GM23338 (cell line): ENCODE measurements at regions not wholly inside any gene's neighbourhood (a gene's known extent, or its start where the extent isn't known, plus 50 kb on each side); places are given as distances from the start of the nearest gene placed in this dataset.

ENCODE experiments used
- ATAC-seq: fragments of 200-7000 bp; cut with Tn5 transposase; 3 replicates; pipeline ENCODE4 v1.9.1; 2020
- DNase-seq: peaks from one replicate; pipeline ENCODE4 v3.0.0-alpha.2; 2015; ENCODE audit warnings: low spot score
- H2AFZ ChIP-seq: fragments of 200-600 bp; sonication (generic); 2 replicates; pipeline ENCODE4 v1.8.0; 2016; ENCODE audit warnings: antibody characterized with exemption, mild to moderate bottlenecking, moderate library complexity
- H3F3A ChIP-seq: fragments of 200-600 bp; sonication (generic); replicated peaks from 2 replicates; pipeline ENCODE4 v1.8.0; 2017; ENCODE audit warnings: antibody characterized with exemption, mixed run types, low read depth
- H3K27ac ChIP-seq: fragments of 200-600 bp; sonication (generic); 2 replicates; pipeline ENCODE4 v1.6.1; 2016; ENCODE audit warnings: low read depth
- H3K27me3 ChIP-seq: fragments of 200-600 bp; sonication (generic); 2 replicates; pipeline ENCODE4 v1.8.0; 2016; ENCODE audit warnings: mild to moderate bottlenecking, mixed run types, moderate library complexity; ENCODE audit not compliant: insufficient read depth
- H3K36me3 ChIP-seq: fragments of 200-600 bp; sonication (generic); 2 replicates; pipeline ENCODE4 v1.8.0; 2016; ENCODE audit warnings: mild to moderate bottlenecking; ENCODE audit not compliant: insufficient read depth
- H3K4me1 ChIP-seq: fragments of 200-600 bp; sonication (generic); 2 replicates; pipeline ENCODE4 v1.8.0; 2016; ENCODE audit warnings: mild to moderate bottlenecking, moderate library complexity; ENCODE audit not compliant: insufficient read depth
- H3K4me2 ChIP-seq: fragments of 200-600 bp; sonication (generic); 2 replicates; pipeline ENCODE4 v1.7.1; 2017; ENCODE audit warnings: mixed run types
- H3K4me3 ChIP-seq: fragments of 200-600 bp; sonication (generic); 2 replicates; pipeline ENCODE4 v1.6.1; 2016; ENCODE audit warnings: mixed run types
- H3K79me2 ChIP-seq: fragments of 200-600 bp; sonication (generic); replicated peaks from 2 replicates; pipeline ENCODE4 v1.8.0; 2017; ENCODE audit warnings: mild to moderate bottlenecking; ENCODE audit not compliant: insufficient read depth
- H3K9me2 ChIP-seq: fragments of 200-600 bp; sonication (generic); 2 replicates; pipeline ENCODE4 v1.8.0; 2017; ENCODE audit not compliant: insufficient read depth
- H4K20me1 ChIP-seq: fragments of 200-600 bp; sonication (generic); replicated peaks from 2 replicates; pipeline ENCODE4 v1.8.0; 2017; ENCODE audit warnings: mild to moderate bottlenecking; ENCODE audit not compliant: insufficient read depth
- H3K27ac Mint-ChIP-seq: 2 replicates; pipeline ENCODE4 v1.8.0; 2020; ENCODE audit warnings: inconsistent platforms, mild to moderate bottlenecking, moderate library complexity, mixed read lengths
- H3K27me3 Mint-ChIP-seq: 3 replicates; pipeline ENCODE4 v1.8.0; 2022; ENCODE audit warnings: low read depth, mild to moderate bottlenecking, moderate library complexity, mixed read lengths, inconsistent platforms; ENCODE audit not compliant: insufficient read depth, poor library complexity
- H3K36me3 Mint-ChIP-seq: 3 replicates; pipeline ENCODE4 v1.8.0; 2021; ENCODE audit warnings: low read depth, mild to moderate bottlenecking, inconsistent platforms, moderate library complexity, mixed read lengths
- H3K4me1 Mint-ChIP-seq: 3 replicates; pipeline ENCODE4 v1.8.0; 2020; ENCODE audit warnings: mild to moderate bottlenecking, inconsistent platforms, mixed read lengths
- H3K4me3 Mint-ChIP-seq: 3 replicates; pipeline ENCODE4 v1.8.0; 2021; ENCODE audit warnings: moderate library complexity, mild to moderate bottlenecking, inconsistent platforms, mixed read lengths
- H3K9me3 Mint-ChIP-seq: 3 replicates; pipeline ENCODE4 v1.8.0; 2020; ENCODE audit warnings: moderate library complexity, mild to moderate bottlenecking, inconsistent platforms, mixed read lengths
- CREB1 ChIP-seq: fragments of 250-450 bp; sonication (Bioruptor Pico); IDR thresholded peaks from 2 replicates; pipeline ENCODE4 v1.5.0; 2020; ENCODE audit warnings: low read depth, mild to moderate bottlenecking, moderate library complexity
- CTCF ChIP-seq, 2 experiments: fragments of 200-600 bp in 1 of 2; sonication (generic) in 1 of 2; conservative IDR thresholded peaks; 2 replicates each; pipeline versions ENCODE4 v1.5.1 to v1.6.1; 2016 to 2017; ENCODE audit warnings: antibody characterized with exemption in 2 of 2, low read depth in 2 of 2, mild to moderate bottlenecking in 2 of 2, moderate library complexity in 1 of 2
- ETS1 ChIP-seq: IDR thresholded peaks from 2 replicates; pipeline ENCODE4 v1.6.1; 2016; ENCODE audit warnings: antibody characterized with exemption
- EZH2 ChIP-seq: fragments of 200-600 bp; sonication (generic); IDR thresholded peaks from one replicate; pipeline ENCODE4 v1.8.0; 2017; ENCODE audit warnings: antibody characterized with exemption, mild to moderate bottlenecking, low read depth; ENCODE audit not compliant: unreplicated experiment
- EZH2phosphoT487 ChIP-seq: fragments of 200-600 bp; sonication (generic); IDR thresholded peaks from one replicate; pipeline ENCODE4 v1.8.1; 2018; ENCODE audit warnings: antibody characterized with exemption; ENCODE audit not compliant: unreplicated experiment
- NANOG ChIP-seq: IDR thresholded peaks from 2 replicates; pipeline ENCODE4 v1.6.1; 2016; ENCODE audit warnings: antibody characterized with exemption, borderline replicate concordance
- REST ChIP-seq: IDR thresholded peaks from one replicate; pipeline ENCODE4 v1.6.1; 2018; ENCODE audit warnings: antibody characterized with exemption; ENCODE audit not compliant: unreplicated experiment
- STAT1 ChIP-seq: IDR thresholded peaks from one replicate; pipeline ENCODE4 v1.6.1; 2016; ENCODE audit warnings: antibody characterized with exemption; ENCODE audit not compliant: unreplicated experiment
- ZNF331 ChIP-seq: fragments of 250-450 bp; sonication (Bioruptor Pico); IDR thresholded peaks from 2 replicates; pipeline ENCODE4 v1.5.0; 2020; ENCODE audit warnings: low read depth, mild to moderate bottlenecking, moderate library complexity
- TF ChIP-seq, protein P1 (sequence below): fragments of 250-450 bp; sonication (Bioruptor Pico); IDR thresholded peaks from 2 replicates; pipeline ENCODE4 v1.5.0; 2020; ENCODE audit warnings: mild to moderate bottlenecking, moderate library complexity

DNA sequence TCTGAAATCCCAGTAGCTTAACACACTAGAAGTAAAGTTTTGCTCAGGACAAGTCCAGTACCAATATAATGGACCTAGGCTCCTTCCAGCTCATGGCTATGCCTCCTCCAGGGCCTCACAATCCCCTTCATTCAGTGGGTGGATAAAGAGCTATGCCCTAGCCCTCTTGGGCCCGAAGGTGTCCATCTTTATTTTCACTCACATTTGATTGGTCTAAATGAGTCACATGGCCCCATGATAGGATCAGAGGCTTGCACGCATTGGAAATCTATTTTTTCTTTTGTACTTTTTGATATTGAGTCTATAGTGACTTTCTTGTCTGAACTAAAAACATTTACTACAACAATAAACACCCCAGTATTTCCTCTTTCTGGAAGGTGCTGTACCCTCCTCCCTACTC, 202.6 kb upstream of the CTBP2 start:
- ATAC-seq (no peak), DNase-seq (no peak)
- H3K36me3 ChIP-seq = no peaks in the 10 kb centered on the region
- H4K20me1 ChIP-seq = no peaks in the 10 kb centered on the region
- H3K9me3 Mint-ChIP-seq = peaks cover 21% of the 10 kb centered on the region
- peaks cover 6% of the 10 kb centered on the region for H3K36me3 Mint-ChIP-seq
- H3K27me3 ChIP-seq = no peaks in the 10 kb centered on the region
- H3F3A ChIP-seq = no peaks in the 10 kb centered on the region
- H3K4me3 Mint-ChIP-seq = no peak overlapping the region
- H3K27ac Mint-ChIP-seq = no peak overlapping the region
- no peak overlapping the region for H3K4me3 ChIP-seq
- TF ChIP-seq CREB1 = no peak
- no peak for TF ChIP-seq REST
- no peak for TF ChIP-seq ZNF331
- no peak for TF ChIP-seq EZH2
- no peak for TF ChIP-seq ETS1
- no peak for TF ChIP-seq EZH2phosphoT487
- TF ChIP-seq, protein P1, sequence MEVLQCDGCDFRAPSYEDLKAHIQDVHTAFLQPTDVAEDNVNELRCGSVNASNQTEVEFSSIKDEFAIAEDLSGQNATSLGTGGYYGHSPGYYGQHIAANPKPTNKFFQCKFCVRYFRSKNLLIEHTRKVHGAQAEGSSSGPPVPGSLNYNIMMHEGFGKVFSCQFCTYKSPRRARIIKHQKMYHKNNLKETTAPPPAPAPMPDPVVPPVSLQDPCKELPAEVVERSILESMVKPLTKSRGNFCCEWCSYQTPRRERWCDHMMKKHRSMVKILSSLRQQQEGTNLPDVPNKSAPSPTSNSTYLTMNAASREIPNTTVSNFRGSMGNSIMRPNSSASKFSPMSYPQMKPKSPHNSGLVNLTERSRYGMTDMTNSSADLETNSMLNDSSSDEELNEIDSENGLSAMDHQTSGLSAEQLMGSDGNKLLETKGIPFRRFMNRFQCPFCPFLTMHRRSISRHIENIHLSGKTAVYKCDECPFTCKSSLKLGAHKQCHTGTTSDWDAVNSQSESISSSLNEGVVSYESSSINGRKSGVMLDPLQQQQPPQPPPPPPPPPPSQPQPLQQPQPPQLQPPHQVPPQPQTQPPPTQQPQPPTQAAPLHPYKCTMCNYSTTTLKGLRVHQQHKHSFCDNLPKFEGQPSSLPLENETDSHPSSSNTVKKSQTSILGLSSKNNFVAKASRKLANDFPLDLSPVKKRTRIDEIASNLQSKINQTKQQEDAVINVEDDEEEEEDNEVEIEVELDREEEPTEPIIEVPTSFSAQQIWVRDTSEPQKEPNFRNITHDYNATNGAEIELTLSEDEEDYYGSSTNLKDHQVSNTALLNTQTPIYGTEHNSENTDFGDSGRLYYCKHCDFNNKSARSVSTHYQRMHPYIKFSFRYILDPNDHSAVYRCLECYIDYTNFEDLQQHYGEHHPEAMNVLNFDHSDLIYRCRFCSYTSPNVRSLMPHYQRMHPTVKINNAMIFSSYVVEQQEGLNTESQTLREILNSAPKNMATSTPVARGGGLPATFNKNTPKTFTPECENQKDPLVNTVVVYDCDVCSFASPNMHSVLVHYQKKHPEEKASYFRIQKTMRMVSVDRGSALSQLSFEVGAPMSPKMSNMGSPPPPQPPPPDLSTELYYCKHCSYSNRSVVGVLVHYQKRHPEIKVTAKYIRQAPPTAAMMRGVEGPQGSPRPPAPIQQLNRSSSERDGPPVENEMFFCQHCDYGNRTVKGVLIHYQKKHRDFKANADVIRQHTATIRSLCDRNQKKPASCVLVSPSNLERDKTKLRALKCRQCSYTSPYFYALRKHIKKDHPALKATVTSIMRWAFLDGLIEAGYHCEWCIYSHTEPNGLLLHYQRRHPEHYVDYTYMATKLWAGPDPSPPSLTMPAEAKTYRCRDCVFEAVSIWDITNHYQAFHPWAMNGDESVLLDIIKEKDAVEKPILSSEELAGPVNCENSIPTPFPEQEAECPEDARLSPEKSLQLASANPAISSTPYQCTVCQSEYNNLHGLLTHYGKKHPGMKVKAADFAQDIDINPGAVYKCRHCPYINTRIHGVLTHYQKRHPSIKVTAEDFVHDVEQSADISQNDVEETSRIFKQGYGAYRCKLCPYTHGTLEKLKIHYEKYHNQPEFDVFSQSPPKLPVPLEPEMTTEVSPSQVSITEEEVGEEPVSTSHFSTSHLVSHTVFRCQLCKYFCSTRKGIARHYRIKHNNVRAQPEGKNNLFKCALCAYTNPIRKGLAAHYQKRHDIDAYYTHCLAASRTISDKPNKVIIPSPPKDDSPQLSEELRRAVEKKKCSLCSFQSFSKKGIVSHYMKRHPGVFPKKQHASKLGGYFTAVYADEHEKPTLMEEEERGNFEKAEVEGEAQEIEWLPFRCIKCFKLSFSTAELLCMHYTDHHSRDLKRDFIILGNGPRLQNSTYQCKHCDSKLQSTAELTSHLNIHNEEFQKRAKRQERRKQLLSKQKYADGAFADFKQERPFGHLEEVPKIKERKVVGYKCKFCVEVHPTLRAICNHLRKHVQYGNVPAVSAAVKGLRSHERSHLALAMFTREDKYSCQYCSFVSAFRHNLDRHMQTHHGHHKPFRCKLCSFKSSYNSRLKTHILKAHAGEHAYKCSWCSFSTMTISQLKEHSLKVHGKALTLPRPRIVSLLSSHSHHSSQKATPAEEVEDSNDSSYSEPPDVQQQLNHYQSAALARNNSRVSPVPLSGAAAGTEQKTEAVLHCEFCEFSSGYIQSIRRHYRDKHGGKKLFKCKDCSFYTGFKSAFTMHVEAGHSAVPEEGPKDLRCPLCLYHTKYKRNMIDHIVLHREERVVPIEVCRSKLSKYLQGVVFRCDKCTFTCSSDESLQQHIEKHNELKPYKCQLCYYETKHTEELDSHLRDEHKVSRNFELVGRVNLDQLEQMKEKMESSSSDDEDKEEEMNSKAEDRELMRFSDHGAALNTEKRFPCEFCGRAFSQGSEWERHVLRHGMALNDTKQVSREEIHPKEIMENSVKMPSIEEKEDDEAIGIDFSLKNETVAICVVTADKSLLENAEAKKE (CRISPR knock-in tag) = no peak
- TF ChIP-seq CTCF (conservative IDR thresholded peaks at IDR 0.05; ENCODE audit: low read depth in 2 of 2) = no peak
- TF ChIP-seq NANOG = no peak
- TF ChIP-seq STAT1 = no peak
- H3K9me2 ChIP-seq = no peaks in the 10 kb centered on the region
- no peaks in the 10 kb centered on the region for H3K4me1 ChIP-seq
- peaks cover 2% of the 10 kb centered on the region for H3K27me3 Mint-ChIP-seq
- H3K4me1 Mint-ChIP-seq = no peaks in the 10 kb centered on the region
- H2AFZ ChIP-seq = no peak overlapping the region
- no peak overlapping the region for H3K4me2 ChIP-seq
- H3K27ac ChIP-seq = no peak overlapping the region
- no peaks in the 10 kb centered on the region for H3K79me2 ChIP-seq
